ENCODE measurements at regions not wholly inside any gene's neighbourhood (a gene's known extent, or its start where the extent isn't known, plus 50 kb on each side); places are given as distances from the start of the nearest gene placed in this dataset.

GRCh38 chr1:71170925-71171324 is 90.1 kb upstream of the ZRANB2 start:
- no peak for DNase-seq

GRCh38 chr1:71167505-71167904 is 86.7 kb upstream of the ZRANB2 start:
- no peak for DNase-seq

GRCh38 chr1:71166178-71167173 is 85.6 kb upstream of the ZRANB2 start:
- no peak for DNase-seq

GRCh38 chr1:71157715-71158114 is 76.9 kb upstream of the ZRANB2 start:
- DNase-seq: no peak

- no peak for DNase-seq
Measured at GRCh38 chr1:71157151-71157550, 76.3 kb upstream of the ZRANB2 start.

- DNase-seq: no peak
Measured at GRCh38 chr1:71156590-71156989, 75.8 kb upstream of the ZRANB2 start.

- no peak for DNase-seq
Measured at GRCh38 chr1:71154429-71154828, 73.6 kb upstream of the ZRANB2 start.

- no peak for DNase-seq
Measured at GRCh38 chr1:71153826-71154225, 73.0 kb upstream of the ZRANB2 start.

- no peak for DNase-seq
Measured at GRCh38 chr1:71147637-71148360, 67.0 kb upstream of the ZRANB2 start.

- no peak for DNase-seq
Measured at GRCh38 chr1:71135571-71135970, 54.7 kb upstream of the ZRANB2 start.

Data from bone marrow (tissue), 2 donors.